ENCODE measurements at regions not wholly inside any gene's neighbourhood (a gene's known extent, or its start where the extent isn't known, plus 50 kb on each side); places are given as distances from the start of the nearest gene placed in this dataset.

GRCh38 chr2:143968360-143968759, 551.6 kb downstream of the ZEB2 start:
- TF ChIP-seq CTCF (IDR thresholded peaks at IDR 0.05) (no peak), POLR2A (IDR thresholded peaks at IDR 0.05) (no peak)
